ENCODE measurements at regions not wholly inside any gene's neighbourhood (a gene's known extent, or its start where the extent isn't known, plus 50 kb on each side); places are given as distances from the start of the nearest gene placed in this dataset.

DNA sequence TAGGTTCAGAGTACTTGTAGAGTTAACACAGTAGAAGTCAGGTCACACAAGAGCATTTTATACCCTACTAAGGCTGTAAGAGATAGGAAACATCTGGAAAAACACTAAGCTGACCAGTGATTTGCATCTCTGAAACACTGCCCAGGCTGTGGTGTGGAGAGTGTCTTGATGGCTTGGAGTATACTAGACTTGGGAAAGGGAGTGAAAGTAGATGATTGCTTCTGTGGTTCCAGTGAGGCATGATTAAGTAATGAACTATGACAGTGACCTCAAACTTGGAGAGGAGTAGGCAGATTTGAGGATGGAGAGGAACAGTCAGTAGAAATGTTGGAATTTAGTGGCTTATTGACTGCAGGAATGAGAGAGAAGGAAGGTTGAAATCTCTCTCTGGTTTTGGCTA lies 201.2 kb downstream of the FLRT2 start:
- Mint-ChIP-seq H3K4me3 (no peak overlapping the region), H3K9me3 (ENCODE audit: low read depth) (no peaks in the 10 kb centered on the region), H3K27ac (no peak overlapping the region), H3K27me3 (no peaks in the 10 kb centered on the region), H3K4me1 (ENCODE audit: low read depth) (no peaks in the 10 kb centered on the region), H3K36me3 (no peaks in the 10 kb centered on the region)

DNA sequence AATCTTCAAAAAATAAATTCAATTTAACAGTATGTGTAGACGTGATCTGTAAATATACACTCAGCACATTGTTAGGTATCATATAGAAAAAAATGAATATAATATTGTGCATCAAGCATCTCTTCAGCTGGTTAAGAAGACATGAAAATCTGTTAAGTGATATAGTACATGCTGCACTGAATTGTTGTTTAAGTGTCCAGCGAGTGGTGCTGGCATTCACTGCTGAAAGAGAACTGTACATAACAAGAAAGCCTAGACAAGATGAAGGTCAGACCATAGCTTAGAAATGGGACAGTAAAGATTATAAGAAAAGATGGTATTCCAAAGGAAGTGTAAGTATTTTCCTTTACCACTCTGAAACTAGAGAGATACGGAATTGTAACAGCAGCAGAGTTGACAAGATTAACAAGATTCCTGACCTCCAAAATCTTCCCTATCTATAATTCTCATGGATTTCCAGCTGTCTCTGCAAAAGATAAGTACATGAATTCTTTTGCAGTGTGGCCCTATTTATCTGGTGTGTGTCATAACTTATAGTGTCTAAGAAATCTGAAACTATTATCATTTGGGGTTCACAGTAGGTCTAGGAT lies 198.6 kb downstream of the FLRT2 start:
- H3K36me3 Mint-ChIP-seq = no peaks in the 10 kb centered on the region
- H3K27ac Mint-ChIP-seq = no peak overlapping the region
- H3K4me3 Mint-ChIP-seq = no peak overlapping the region
- H3K9me3 Mint-ChIP-seq (ENCODE audit: low read depth) = no peaks in the 10 kb centered on the region
- no peaks in the 10 kb centered on the region for H3K4me1 Mint-ChIP-seq (ENCODE audit: low read depth)
- no peaks in the 10 kb centered on the region for H3K27me3 Mint-ChIP-seq

DNA sequence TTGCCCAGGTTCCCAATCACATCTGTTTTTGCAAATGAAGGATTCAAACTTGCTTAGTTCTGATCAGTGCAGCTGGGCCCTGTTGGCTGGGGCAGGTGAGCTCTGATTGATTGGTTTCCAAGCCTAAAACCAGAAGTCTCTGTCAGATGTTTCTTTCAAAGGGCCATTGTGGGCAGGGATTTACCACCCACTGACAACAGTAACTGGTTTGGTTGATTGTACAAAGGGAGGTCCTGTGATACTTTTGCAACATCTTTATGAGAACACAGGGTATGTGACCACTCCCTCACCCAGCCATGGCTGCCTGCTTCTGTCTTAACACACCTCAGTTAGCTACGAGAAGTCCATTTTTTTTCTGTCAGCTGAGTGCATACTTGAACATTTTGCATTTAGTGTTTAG lies 184.1 kb downstream of the FLRT2 start:
- H3K4me3 Mint-ChIP-seq = no peak overlapping the region
- no peaks in the 10 kb centered on the region for H3K4me1 Mint-ChIP-seq (ENCODE audit: low read depth)
- H3K9me3 Mint-ChIP-seq (ENCODE audit: low read depth) = no peaks in the 10 kb centered on the region
- no peak overlapping the region for H3K27ac Mint-ChIP-seq
- no peaks in the 10 kb centered on the region for H3K27me3 Mint-ChIP-seq
- H3K36me3 Mint-ChIP-seq = no peaks in the 10 kb centered on the region

DNA sequence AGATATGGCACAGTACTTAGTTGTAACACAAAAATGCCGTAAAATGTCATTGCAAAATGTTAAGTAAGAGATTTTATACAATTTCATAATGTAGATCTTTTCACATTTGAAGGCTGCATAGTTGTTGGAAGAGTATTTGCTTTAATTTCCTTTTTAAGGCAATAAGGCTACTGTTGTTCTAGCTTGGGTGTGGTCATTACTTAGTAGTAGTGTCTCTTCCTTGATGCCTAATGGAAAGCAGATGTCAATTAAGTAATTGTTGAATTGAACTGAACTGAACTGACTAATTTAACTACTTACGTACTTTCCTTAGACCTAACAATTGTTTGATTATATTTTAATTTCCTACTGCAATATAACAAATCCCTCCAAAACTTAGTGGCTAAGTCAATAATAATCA lies 181.7 kb downstream of the FLRT2 start:
- H3K4me1 Mint-ChIP-seq (ENCODE audit: low read depth) = no peaks in the 10 kb centered on the region
- no peaks in the 10 kb centered on the region for H3K36me3 Mint-ChIP-seq
- H3K4me3 Mint-ChIP-seq = no peak overlapping the region
- no peaks in the 10 kb centered on the region for H3K9me3 Mint-ChIP-seq (ENCODE audit: low read depth)
- no peaks in the 10 kb centered on the region for H3K27me3 Mint-ChIP-seq
- H3K27ac Mint-ChIP-seq = no peak overlapping the region
